NK-92 (cell line): ENCODE measurements at regions not wholly inside any gene's neighbourhood (a gene's known extent, or its start where the extent isn't known, plus 50 kb on each side); places are given as distances from the start of the nearest gene placed in this dataset.

Experiments
- DNase-seq: peaks from one replicate; lab custom pipeline; 2025; ENCODE audit not compliant: unreplicated experiment; lab: John Stamatoyannopoulos, UW

DNA sequence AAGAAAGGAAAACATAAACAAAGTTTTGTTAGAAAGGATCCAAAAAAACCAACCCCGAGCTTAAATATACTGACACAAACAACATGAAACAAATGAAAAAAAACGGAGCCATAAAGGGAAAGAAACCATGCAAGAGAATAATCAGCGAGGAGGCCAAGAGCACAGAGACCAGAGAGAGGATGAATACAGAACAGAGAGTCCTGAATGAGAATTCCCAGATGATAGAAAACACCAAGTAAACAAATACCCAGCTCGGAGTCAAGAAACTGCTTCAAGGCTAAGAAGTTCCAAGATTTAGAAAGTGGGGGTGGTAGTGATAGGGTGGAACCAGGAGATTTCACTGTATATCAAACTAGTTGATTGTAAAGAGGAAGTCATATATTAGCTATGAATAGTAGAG is 313.3 kb downstream of the OSR1 start:
- DNase-seq: no peak

DNA sequence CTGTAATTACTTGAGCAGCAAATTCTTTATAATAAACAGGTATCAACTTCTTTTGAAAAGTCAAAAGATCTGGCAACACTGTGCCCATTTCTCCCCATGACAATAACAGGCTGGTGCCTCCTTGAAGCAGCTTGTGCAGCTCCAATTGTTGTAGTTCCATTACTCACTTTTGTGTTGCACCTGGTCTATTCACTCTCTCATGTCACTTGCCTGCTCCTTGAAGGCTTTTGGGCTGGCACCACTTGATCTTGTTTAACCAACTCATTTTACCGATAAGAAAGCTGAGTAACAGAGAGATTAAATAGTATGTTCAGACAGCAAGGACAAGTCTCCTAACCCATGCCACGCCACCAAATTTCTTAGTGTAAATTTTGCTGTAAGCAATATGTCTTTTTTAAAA is 314.5 kb downstream of the OSR1 start:
- DNase-seq: no peak

DNA sequence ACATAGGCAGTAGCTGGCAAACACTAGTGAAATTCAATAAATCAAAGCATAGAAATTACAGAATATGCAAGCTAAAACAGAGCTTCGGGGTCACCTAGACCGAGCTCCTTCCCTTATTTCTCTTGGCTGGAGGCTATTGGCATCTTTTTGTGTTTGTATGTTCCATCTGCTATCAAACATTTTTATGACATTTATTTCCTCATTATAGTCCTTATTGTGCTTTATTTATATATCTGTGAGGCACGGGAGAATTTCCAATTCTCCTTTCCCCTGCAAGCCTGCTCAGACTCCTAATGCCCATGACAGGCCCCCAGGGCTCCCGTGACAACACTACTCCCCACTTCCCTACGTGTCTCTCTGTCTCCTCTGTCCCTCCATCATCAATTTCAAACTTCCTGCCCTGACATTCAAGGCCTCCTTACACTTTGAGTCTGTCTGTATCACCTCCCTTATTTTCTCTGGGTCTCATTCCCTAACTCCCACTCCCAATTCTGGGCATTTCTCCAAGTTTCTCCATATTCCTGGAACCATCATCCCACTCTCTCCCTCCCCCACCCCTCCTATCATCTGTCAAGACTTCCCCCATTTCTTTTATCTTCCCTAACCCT is 316.9 kb downstream of the OSR1 start:
- no peak for DNase-seq

- DNase-seq: no peak
Observed at GRCh38 chr2:19038071-19039015, 320.1 kb downstream of the OSR1 start.

- no peak for DNase-seq
Observed at GRCh38 chr2:19036091-19036490, 322.3 kb downstream of the OSR1 start.

GRCh38 chr2:19035238-19035637 is 323.2 kb downstream of the OSR1 start:
- no peak for DNase-seq

GRCh38 chr2:19033240-19033639 is 325.2 kb downstream of the OSR1 start:
- no peak for DNase-seq

DNA sequence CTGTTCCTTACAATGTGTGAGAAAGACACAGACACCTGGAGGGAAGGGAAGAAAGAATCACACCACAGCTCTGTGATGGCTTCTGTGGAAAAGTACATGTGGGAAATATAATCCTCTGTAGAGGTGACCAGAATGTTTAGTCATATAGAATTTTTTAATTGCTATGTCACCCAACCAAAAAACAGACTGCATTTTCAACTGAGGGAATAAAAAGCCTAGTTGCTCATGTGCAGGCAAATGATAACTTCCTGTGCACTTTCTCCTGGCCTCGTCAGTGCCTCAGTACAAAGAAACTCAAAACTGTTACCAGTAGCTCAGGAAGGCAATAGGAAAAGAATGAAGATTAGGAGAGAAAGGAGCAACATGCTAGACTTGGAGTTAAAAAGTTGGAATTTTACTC is 326.8 kb downstream of the OSR1 start:
- DNase-seq: no peak

DNA sequence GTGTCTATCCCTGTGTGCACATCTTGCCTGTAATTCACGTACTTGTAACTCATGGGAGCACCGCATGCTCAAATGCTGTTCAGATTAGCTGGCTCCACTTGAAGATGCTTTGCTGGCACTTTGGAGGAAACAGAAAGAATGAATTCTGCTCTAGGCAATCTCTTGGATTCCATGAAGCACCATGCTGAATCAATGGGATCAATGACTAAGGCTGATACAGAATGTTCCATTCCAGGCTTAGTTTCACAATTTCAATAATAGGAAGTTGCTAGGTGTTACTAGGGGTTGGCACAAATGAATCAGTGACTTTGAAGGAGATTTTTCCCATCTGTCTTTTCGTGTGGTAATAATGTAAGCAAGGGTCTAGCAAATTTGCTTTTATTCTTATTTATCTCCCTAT is 328.8 kb downstream of the OSR1 start:
- no peak for DNase-seq

GRCh38 chr2:19028587-19029375 is 329.6 kb downstream of the OSR1 start:
- no peak for DNase-seq

DNA sequence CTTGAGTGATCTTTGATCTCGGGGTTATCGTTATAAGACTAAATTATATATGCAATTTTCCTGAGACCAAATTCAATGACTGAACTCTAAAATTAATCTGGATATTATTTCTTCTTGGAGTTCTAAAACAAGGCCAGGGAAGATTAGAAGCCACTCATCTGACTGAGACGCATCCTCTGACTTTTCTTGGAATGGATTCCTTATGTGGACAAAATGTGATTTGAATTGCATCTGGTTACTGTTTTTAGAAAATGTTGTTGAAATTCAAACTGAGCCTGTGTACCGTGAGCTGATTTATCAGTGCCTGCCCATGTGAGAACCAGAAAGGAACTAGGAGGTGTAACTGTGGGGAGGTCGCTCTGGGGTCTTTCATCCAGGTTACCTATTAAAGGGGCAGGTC is 330.8 kb downstream of the OSR1 start:
- no peak for DNase-seq

GRCh38 chr2:19026261-19026660 is 332.2 kb downstream of the OSR1 start:
- no peak for DNase-seq

- no peak for DNase-seq
Observed at GRCh38 chr2:19022334-19022733, 336.1 kb downstream of the OSR1 start.

DNA sequence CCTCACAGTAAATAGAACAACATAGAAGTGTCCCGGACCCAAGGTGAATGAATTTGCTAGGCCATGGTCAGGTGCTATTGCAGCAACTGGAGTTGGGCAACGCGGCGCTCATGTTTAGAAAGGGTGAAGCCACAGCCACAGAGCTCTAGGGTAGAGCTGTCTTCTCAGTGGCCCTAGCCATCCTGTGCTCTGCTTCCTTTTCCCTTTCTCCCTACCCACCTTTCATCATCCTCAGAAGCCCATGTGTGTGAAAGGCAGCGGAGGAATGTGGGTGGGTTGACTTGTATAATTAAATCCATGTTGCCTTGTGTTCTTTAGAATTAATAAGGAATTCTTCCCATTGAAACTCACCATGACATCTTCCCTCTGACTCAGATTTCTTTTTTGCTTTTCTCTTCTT is 336.7 kb downstream of the OSR1 start:
- DNase-seq: no peak

DNA sequence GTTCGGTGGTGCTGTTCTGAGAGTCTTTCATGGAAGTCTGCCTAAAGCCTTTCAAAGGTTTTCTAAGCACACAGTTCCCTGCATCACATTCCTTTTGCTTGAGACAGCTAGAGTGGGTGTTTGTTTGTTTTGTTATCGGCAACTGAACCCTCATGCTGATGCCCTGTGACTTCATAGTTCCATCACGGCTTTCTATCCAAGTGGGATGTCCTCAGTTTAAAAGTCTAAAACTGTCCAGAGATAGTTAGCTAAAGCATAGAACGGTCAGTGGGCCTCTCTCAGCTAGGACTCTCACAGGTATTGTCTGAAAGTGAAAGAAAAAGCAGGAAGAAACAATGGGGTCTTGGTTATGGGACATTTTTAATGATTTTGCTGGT is 337.3 kb downstream of the OSR1 start:
- no peak for DNase-seq

DNA sequence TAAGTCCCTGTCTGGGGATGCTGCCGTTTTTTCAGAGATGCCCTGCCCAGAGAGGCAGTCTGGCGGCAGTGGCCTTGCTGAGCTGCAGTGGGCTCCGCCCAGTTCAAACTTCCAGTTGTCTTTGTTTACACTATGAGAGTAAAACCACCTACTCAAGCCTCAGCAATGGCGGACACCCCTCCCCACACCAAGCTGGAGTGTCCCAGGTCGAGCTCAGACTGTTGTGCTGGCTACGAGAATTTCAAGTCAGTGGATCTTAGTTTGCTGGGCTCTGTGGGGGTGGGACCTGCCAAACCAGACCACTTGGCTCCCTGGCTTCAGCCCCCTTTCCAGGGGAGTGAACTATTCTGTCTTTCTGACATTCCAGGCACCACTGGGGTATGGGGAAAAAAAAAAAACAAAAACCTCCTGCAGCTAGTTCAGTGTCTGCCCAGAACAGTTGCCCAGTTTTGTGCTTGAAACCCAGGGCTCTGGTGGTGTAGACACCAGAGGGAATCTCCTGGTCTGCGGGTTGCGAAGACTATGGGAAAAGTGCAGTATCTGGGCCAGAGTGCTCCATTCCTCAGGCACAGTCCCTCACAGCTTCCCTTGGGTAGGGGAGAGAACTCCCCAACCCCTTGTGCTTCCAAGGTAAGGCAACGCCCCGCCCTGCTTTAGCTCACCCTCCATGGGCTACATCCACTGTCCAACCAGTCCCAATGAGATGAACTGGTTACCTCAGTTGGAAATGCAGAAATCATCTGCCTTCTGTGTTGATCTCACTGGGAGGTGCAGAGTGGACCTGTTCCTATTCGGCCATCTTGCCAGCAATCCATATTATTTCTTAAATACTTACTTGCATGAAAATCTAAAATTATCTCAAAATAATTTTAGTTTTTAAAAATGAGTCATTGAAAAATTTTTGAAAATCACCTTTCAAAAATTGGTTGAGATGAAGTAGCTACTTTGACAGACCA is 338.0 kb downstream of the OSR1 start:
- no peak for DNase-seq

GRCh38 chr2:19009510-19009909 is 348.9 kb downstream of the OSR1 start:
- no peak for DNase-seq

DNA sequence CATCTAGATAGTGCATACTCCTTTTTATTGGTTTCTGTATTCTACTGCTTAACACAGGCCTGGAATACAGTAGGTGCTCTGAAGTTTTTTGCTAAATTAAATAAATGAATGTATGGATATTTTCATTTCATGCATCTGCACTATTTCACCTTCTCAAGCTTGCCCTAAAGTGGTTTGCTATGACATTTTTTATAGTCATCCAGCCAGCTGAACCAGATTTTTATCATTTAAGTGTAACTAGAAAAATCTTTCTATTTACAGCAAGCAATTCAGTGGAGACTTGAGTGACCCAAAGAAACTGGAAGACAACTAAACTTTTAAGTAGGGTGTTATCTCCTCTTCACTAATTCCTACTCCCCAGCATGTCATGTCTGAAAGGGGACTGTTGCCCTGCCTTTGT is 354.9 kb downstream of the OSR1 start:
- DNase-seq: no peak

- no peak for DNase-seq
Observed at GRCh38 chr2:19000776-19001175, 357.6 kb downstream of the OSR1 start.

DNA sequence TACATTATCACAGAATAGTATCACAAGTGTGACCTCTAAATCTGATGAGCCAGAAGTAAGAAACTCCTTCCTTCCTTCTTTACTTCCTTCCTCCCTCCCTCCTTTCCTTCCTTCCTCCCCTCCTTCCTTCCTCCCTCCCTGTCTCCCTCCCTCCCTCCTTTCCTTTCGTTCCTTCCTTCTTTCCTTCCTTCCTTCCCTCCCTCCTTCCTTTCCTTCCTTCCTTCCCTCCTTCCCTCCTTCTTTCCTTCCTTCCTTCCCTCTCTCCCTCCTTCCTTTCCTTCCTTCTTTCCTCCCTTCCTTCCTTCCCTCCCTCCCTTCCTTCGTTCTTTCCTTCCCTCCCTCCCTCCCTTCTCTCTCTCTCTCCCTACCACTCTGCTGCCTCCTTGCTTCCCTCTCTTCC is 359.2 kb downstream of the OSR1 start:
- no peak for DNase-seq

GRCh38 chr2:18998491-18998890 is 359.9 kb downstream of the OSR1 start:
- no peak for DNase-seq
